Stimulated activated CD8-positive, alpha-beta memory T cell treated with anti-CD3 and anti-CD28 coated beads, Interleukin-2, amount 100 ng/mL, for 1 hour (primary cell): ENCODE measurements at regions not wholly inside any gene's neighbourhood (a gene's known extent, or its start where the extent isn't known, plus 50 kb on each side); places are given as distances from the start of the nearest gene placed in this dataset.

ENCODE experiments used
- DNase-seq, 2 donors: peaks; one replicate each; pipeline ENCODE4 v3.0.0-alpha.2; 2020; ENCODE audit warnings: low read depth in 2 of 2

DNA sequence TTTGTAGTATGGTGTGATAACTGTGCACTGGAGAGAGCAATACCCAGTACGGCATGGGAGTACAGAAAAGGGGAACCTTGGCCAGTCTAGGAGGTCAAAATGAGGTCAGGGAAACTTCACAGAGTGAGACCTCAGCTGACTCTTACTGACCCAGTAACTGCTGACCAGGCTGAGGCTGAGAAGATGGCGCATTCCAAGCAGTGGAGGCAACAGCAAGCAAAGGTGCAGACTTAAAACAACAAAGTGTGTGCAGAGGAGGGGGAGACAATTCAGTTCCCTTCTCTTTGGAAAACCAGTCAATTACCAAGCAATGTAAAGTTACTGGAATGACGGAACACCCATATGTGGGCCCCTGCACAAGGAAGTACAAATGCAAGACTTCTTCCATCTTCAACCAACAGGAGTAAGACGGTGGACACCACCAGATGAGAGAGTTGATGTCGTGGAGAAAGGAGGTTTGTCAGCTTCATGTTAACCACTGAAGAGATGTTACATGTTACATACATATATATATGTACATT lies 54.6 kb upstream of the PRDX6 start:
- DNase-seq = no peak

DNA sequence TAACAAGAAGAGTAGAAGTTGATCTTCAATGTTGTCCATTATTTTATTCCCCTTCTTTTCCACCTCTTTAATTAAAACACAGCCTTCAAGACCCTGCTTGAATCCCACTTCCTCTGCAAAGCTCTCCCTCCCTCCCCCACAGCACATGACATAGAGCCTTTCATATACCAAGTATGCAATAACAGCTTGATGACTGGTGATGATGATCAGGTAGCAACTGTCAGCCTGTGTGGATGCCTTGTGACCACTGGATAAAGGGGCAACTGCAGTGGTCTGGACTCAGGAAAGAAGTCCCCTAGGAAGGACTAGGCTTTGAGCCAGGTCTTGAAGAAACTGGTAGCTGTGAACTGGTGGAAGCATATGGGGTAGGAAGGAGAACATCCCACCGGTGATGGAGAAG lies 53.8 kb upstream of the PRDX6 start:
- DNase-seq = no peak

DNA sequence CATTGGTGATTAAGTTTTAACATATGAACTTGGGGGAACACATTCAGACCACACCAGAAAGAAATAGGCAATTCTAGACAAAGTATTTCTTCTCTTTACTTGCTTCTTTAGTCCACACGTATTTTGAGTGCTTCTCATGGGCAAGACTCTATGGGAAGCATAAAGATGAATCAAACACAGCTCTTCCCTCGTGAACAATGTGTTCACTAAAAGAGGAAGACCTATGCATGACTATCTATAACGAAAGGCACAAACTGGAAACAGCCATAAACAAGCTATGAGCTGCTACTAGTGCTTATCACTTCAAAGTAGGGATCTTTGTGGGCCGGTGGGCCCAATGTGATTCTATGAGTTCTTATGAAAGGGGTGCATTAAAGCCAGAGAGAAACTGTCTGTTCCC lies 53.0 kb upstream of the PRDX6 start:
- no peak for DNase-seq

DNA sequence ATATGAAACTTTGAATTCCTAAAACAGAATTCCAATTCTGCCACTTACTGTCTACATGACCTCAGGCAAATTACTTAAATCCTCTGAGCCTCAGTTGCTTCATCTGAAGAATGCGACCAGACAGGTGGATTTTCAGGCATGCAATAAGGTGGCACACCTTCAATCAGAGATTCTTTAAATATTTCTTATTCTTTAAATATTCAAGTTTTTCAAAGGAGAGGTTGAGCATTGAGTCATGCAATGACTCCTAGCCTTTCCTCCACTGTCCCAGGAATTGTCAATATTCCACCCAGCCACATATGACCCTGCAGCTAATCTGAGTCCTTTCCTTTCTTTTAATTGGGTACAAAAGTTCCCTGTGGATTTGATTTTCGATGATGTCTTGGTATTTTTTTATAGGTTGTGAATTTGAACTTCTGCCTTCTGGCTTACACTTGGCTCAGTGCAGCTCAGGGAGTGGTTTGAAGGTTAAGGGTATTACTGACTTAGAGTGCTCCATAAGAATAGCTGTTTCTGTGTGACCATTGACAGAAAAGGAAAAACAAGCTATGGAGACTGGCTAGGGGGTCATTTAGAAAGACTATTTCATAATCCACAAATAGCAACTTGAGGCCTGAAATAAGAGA lies 52.2 kb upstream of the PRDX6 start:
- DNase-seq = no peak

DNA sequence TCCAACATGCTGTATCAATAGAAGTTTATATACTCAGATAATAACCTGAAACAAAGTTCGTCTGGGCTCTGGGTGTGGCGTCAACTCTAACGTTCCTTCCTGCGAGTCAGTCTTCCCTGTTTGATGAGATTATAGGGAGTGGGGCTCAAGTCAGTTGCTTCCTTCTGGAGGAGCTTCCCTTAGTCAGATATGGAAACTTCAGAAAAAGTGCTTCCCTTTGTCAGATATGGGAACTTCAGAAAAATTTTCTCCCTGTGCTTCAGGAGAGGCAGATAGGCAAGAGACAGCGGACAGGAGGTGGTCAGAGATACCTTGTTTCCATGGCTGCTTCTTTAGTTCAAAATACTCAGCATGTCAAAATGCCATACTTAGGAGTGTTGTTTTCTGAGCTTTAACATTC lies 51.1 kb upstream of the PRDX6 start:
- no peak for DNase-seq

DNA sequence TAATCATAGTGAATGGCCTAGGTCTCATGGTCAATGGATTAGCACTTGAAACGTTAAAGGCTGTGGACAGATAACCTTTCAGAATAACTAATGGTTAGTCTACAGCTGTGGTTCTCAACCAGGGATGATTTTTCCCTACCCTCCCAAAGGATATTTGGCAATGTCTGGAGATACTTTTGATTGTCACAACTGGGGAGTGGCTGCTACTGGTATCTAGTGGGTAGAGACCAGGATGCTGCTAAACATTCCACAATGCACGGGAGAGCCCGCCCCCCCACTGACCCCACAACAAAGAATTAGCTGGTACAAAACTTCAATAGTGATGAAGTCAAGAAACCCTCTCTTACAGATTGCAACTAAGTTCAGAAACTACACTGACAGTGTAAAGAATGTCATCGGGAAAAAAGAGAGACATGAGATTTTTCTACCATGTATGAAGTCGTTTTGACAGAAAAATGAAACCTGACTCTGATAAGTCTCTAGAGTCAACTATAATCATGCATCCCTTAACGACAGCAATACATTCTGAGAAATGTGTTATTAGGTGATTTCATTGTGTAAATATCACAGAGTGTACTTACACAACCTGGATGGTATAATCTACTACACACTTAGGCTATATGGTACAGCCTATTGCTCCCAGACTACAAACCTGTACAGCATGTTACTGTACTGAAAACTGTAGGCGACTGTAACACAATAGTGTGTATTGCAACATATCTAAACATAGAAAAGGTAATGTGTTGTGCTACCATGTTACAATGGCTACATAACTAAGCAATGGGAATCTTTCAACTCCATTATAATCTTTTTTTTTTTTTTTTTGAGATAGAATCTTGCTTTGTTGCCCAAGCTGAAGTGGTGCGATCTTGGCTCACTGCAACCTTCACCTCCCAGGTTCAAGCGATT lies 49.7 kb upstream of the PRDX6 start:
- no peak for DNase-seq
